ENCODE measurements at regions not wholly inside any gene's neighbourhood (a gene's known extent, or its start where the extent isn't known, plus 50 kb on each side); places are given as distances from the start of the nearest gene placed in this dataset.

DNA sequence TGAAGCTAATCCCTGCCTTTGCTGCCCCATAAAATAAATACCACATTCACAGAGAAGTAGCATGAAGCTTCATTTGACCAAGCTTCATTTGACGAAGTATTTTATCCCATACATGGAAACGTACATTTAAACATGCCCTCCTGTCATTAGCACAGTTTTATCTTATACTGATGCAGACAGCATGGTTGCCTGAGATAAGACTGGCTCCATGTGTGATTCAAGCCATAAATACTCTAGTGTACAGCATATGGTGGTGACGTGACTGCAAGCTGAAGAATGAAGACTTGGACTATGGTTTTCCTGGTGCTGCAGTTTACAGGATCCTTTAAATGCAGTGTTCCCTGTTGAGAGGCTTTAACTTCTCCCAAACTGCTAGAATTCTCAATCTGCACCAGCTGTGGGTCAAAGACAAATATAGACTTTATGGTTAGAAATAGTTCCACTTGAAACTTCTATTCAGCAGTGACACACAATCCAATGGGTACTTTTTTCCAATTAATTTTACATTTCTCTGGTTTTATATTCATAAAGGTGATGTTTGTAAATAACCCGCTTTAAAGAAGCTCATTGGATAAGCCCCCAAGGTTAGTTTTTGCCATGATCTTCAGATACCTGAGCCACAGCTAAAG is 64.9 kb downstream of the CYB561 start:
- DNase-seq (ENCODE audit: low read depth in 2 of 2): no peak

- DNase-seq (ENCODE audit: low read depth in 2 of 2): no peak
These were observed 64.0 kb downstream of the CYB561 start for GRCh38 chr17:63382136-63382535.

All from fibroblast of skin of left biceps (primary cell).